Cardiac septum (tissue), 1 donor: ENCODE measurements at regions not wholly inside any gene's neighbourhood (a gene's known extent, or its start where the extent isn't known, plus 50 kb on each side); places are given as distances from the start of the nearest gene placed in this dataset.

Experiments used
- DNase-seq: peaks from one replicate; pipeline ENCODE4 v3.0.0-alpha.2; 2020; ENCODE audit warnings: low spot score
- intact Hi-C: fragments of 100-400 bp; cut with DNase I; formaldehyde crosslinking; loops from one replicate; pipeline ENCODE4 v1.14.0; 2022
- donor health status: DM: no; HTN: no; CAD: no.

- intact Hi-C loops: no loop called here
Observed at GRCh38 chr14:104388541-104389325, 190.8 kb upstream of the C14orf180 start.

GRCh38 chr14:104389326-104390220 lies 190.0 kb upstream of the C14orf180 start:
- peak; percentile 68 for DNase-seq
- intact Hi-C loops: loop anchor here (10.0 kb wide), 1 partner anchor 255 kb away; the partner anchor contains the start of gene KIF26A

More at GRCh38 chr14:104388541-104389325, 190.8 kb upstream of the C14orf180 start:
- DNase-seq: peak; percentile 74

GRCh38 chr14:104390221-104390931 lies 189.2 kb upstream of the C14orf180 start:
- intact Hi-C loops: loop anchor here (10.0 kb wide), 1 partner anchor 256 kb away; the partner anchor contains the start of gene KIF26A
- peak; percentile 68 for DNase-seq

- intact Hi-C loops: loop anchor here (10.0 kb wide), 1 partner anchor 256 kb away; the partner anchor contains the start of gene KIF26A
Observed at GRCh38 chr14:104390941-104391901, 188.3 kb upstream of the C14orf180 start.

GRCh38 chr14:104392001-104392395 lies 187.6 kb upstream of the C14orf180 start:
- intact Hi-C loops: loop anchor here (10.0 kb wide), 1 partner anchor 257 kb away; the partner anchor contains the start of gene KIF26A
- no peak for DNase-seq

More at GRCh38 chr14:104390941-104391901, 188.3 kb upstream of the C14orf180 start:
- DNase-seq: peak; percentile 70

- intact Hi-C loops: loop anchor here (10.0 kb wide), 1 partner anchor 258 kb away; the partner anchor contains the start of gene KIF26A
Observed at GRCh38 chr14:104392396-104393198, 187.0 kb upstream of the C14orf180 start.

GRCh38 chr14:104393199-104393897 lies 186.2 kb upstream of the C14orf180 start:
- intact Hi-C loops: loop anchor here (10.0 kb wide), 1 partner anchor 259 kb away; the partner anchor contains the start of gene KIF26A
- DNase-seq: peak; percentile 73

More at GRCh38 chr14:104392396-104393198, 187.0 kb upstream of the C14orf180 start:
- DNase-seq: peak; percentile 63

GRCh38 chr14:104393898-104394381 lies 185.6 kb upstream of the C14orf180 start:
- DNase-seq: peak; percentile 86
- intact Hi-C loops: loop anchor here (10.0 kb wide), 1 partner anchor 259 kb away; the partner anchor contains the start of gene KIF26A

GRCh38 chr14:104394409-104394851 lies 185.1 kb upstream of the C14orf180 start:
- DNase-seq: peak; percentile 61

GRCh38 chr14:104395276-104395675 lies 184.3 kb upstream of the C14orf180 start:
- DNase-seq: peak; percentile 57
- intact Hi-C loops: loop anchor here (10.0 kb wide), 1 partner anchor 260 kb away; the partner anchor contains the start of gene KIF26A

More at GRCh38 chr14:104394409-104394851, 185.1 kb upstream of the C14orf180 start:
- intact Hi-C loops: loop anchor here (10.0 kb wide), 1 partner anchor 260 kb away; the partner anchor contains the start of gene KIF26A

GRCh38 chr14:104395941-104396681 lies 183.5 kb upstream of the C14orf180 start:
- intact Hi-C loops: loop anchor here (10.0 kb wide), 1 partner anchor 261 kb away; the partner anchor contains the start of gene KIF26A
- DNase-seq: peak; percentile 72

GRCh38 chr14:104396682-104397470 lies 182.7 kb upstream of the C14orf180 start:
- intact Hi-C loops: loop anchor here (10.0 kb wide), 1 partner anchor 262 kb away; the partner anchor contains the start of gene KIF26A
- DNase-seq: no peak

GRCh38 chr14:104397956-104398355 lies 181.6 kb upstream of the C14orf180 start:
- intact Hi-C loops: loop anchor here (10.0 kb wide), 1 partner anchor 263 kb away; the partner anchor contains the start of gene KIF26A
- no peak for DNase-seq

- DNase-seq: peak; percentile 72
- intact Hi-C loops: loop anchor here (10.0 kb wide), 1 partner anchor 264 kb away; the partner anchor contains the start of gene KIF26A
Observed at GRCh38 chr14:104398656-104399055, 180.9 kb upstream of the C14orf180 start.
